ENCODE measurements at regions not wholly inside any gene's neighbourhood (a gene's known extent, or its start where the extent isn't known, plus 50 kb on each side); places are given as distances from the start of the nearest gene placed in this dataset.

DNA sequence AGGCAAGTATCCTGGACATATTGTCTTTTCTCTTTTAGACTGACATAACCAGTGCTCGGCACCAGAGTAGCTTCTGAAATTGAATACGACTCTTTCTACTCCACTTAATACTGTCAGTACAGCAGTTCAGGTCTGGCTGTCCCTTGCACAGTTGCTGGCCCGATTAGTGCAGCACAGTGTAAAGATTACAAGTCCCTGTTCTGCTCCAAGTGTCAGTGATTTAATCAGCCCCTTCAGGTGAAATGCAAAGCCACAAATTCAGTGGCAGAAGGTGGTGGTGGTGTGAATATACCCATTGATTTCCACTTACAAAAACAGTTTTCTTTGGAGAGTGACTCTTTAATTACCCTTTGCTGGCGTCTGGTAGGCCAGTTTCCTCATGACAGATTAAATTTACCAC, 545.4 kb downstream of the ADGRL2 start:
- DNase-seq (ENCODE audit: low read depth, low spot score): no peak
- no peak overlapping the region for H3K4me3 ChIP-seq (ENCODE audit: low read length)

DNA sequence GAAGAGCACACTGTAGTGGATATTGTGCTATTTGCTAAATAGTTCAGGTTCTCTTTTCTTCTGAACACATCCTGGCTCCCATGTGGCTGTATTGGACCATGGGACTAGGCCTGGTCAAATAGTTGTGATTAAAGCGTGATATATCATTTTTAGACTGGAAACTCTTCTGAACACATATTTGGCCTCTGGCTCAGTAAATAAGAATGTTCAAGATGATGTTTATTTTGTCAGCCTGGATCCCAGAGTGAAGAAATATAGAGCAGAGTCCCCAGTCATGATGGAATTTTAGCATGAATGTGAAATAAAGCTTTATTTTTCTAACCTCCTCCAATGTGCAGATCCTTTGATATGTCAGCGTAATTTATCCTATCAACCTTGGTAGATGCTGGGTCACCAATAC, 542.6 kb downstream of the ADGRL2 start:
- DNase-seq (ENCODE audit: low read depth, low spot score): no peak
- H3K4me3 ChIP-seq (ENCODE audit: low read length): no peak overlapping the region

DNA sequence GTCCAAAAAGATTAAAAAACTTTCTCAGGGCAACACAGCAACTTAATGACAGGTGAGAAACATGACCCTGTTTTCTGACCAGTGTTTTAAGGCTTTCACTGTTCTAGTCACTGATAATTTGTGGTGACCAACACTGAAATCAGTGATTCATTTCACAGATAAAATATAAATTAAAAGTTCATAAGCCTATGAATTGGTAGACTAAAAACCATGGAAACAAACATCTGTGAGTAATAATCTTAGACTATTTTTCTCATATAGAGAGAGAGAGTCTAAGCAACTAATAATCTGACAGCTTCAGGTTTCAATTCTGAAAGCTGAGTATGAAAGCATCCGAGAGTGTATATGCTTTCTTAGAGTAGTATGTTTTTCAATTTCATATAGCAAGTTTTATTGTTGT, 536.9 kb downstream of the ADGRL2 start:
- no peak overlapping the region for H3K4me3 ChIP-seq (ENCODE audit: low read length)
- no peak for DNase-seq (ENCODE audit: low read depth, low spot score)

DNA sequence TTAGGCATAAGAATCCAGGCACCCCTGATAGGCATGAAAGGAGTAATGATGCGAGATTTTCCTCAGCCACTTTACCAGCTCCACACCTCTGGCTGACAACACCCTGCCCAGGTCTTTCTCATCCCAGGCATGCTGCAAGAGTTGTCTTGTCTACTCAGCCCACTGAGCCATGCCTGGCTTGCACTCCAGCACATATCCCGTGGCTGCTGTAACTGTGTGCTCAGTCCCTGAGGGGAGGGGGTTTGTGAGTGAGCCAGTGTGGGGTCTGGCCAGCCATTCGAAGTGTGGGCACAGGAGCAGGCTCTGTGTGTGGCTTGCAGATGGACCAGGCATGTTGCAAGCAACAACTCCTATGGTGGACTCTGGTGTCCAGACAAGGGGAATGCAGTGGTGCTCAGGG, 529.6 kb downstream of the ADGRL2 start:
- no peak overlapping the region for H3K4me3 ChIP-seq (ENCODE audit: low read length)
- no peak for DNase-seq (ENCODE audit: low read depth, low spot score)

DNA sequence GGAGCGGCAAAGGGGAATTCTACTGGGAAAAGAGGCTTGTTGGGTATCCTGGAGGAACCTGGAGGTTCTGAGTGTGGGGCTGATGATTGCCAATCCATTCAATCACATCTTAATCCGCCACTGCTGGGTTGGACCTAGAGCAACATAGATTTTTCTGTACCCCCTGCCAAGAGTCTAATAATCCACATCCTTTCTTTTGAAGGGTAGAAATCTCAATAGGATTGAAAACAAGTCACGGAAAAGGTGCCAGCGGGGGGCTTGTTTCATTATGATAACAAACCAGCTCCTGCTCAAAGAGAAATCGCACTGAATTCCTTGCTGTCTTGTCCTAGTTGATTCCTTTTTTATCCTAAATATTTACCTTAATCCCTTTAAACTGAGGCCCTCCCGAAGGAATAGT, 528.5 kb downstream of the ADGRL2 start:
- no peak for DNase-seq (ENCODE audit: low read depth, low spot score)
- H3K4me3 ChIP-seq (ENCODE audit: low read length): no peak overlapping the region

DNA sequence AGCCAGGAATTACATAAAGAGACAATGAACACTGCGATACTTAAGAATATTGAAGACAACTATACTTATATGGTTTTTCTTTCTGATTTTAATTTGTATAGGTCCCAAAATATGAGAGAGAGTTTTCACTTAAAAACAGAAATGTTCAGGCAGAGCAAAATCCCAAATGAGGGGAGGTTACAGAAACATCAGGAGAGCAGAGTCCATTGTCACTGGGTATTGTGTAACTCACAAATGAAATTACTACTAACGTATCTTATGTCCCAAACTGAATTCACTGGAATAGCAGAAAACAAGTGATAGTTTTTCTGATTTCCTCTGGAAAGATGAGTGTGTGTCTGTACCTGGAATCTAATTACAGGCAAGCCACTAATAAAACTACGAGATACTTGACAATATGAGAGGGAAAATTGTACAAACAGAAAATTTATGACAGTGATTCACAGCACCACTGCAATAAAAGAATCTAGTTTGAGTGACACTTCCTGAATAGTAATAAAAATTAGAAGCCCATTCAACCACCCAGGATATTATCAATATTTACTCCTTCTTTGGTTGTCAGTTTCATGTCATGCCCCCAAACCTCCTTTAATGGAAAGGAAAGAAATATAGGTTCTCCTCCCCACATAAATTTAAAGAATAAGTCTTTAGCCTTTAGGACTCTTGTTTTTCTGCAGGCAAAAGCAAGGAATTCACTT, 522.6 kb downstream of the ADGRL2 start:
- no peak for DNase-seq (ENCODE audit: low read depth, low spot score)
- H3K4me3 ChIP-seq (ENCODE audit: low read length): no peak overlapping the region

DNA sequence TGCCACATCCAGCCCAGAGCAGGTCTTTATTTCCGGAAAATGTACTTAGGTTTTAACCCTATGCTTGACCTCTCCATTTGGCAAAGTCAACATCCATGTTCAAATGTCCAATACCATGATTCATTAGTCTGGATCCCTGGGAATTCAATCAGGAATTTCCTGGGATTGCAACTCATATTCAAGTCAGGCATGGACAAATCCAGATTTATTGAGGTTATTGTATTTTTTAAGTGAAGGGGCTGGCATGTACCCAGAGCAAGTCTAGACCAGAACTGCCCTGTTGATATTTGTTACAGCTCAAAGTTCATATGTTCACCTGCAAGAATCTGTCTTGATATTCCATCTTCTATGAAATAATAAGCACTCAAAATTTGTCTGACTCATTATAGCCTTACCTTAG, 521.1 kb downstream of the ADGRL2 start:
- DNase-seq (ENCODE audit: low read depth, low spot score): no peak

DNA sequence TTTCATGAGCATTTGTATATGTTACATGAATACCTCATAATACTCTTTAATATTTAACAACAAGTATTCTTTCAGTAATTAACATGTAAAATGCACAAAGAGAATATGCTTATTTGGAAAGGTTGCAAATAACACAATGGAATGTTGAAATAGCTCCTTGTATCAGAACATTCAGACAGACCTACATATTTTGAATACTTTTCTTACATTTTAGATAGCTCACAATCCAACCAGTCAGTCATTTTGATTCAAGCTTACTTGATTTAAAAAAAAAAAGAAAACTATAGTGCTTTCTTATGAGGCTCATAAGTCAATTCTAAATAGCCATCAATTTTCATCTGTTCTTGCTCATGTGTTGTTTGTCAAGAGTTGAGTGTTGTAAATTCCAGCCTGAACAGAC, 518.8 kb downstream of the ADGRL2 start:
- no peak for DNase-seq (ENCODE audit: low read depth, low spot score)

More for the DNA sequence above, 521.1 kb downstream of the ADGRL2 start:
- H3K4me3 ChIP-seq (ENCODE audit: low read length): no peak overlapping the region

DNA sequence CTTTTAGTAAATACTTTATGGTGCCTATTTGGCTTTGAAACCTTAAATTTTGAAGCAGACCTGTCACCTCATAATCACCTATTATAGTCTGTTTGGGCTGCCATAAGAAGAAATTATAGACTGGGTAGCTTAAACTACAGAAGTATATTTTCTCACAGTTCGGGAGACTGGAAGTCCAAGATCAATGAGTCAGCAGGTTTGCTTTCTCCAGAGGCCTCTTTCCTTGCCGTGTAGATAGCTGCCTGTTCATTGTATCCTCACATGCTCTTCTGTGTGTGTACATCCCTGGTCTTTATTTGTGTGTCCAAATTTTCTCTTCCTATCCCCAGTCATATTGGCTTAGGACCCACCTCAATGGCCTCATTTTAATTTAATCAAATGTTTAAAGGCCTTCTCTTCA, 518.2 kb downstream of the ADGRL2 start:
- no peak overlapping the region for H3K4me3 ChIP-seq (ENCODE audit: low read length)
- DNase-seq (ENCODE audit: low read depth, low spot score): no peak

More for the DNA sequence above, 518.8 kb downstream of the ADGRL2 start:
- no peak overlapping the region for H3K4me3 ChIP-seq (ENCODE audit: low read length)

DNA sequence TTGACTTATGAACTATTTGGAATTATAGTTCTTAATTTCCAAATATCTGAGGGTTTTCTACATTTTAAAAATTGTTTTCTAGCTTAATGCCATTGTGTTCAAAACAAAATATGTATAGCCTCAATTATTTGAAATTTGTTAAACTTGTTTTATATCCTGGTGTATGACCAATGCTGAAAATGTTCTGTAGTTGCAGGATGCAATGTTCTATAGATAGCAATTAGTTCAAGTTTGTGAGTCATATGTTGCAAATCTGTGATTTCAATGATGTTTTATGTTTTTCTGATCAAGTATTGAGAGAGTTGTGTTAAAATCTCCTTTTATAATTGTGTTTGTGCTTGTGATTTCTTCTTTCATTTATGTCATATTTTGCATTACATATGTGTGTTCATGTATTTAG, 517.5 kb downstream of the ADGRL2 start:
- DNase-seq (ENCODE audit: low read depth, low spot score): no peak
- no peak overlapping the region for H3K4me3 ChIP-seq (ENCODE audit: low read length)

DNA sequence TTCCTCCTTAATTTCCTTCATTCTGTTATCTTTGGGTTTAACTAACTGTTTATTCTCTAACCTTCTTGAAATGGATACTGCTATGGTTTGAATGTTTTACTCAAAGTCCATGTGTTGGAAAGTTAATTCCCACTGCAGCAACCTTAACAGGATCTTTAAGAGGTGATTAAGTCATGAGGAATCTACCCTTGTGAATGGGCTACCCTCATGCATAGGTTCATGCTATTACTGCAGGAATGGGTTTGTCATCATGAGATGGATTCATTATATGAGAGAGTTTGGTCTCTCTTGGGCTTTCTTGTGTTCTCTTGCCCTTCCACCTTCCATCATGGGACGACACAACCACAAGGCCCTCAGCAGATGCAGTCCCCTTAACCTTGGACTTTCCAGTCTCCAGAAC, 516.9 kb downstream of the ADGRL2 start:
- DNase-seq (ENCODE audit: low read depth, low spot score): no peak
- H3K4me3 ChIP-seq (ENCODE audit: low read length): no peak overlapping the region

DNA sequence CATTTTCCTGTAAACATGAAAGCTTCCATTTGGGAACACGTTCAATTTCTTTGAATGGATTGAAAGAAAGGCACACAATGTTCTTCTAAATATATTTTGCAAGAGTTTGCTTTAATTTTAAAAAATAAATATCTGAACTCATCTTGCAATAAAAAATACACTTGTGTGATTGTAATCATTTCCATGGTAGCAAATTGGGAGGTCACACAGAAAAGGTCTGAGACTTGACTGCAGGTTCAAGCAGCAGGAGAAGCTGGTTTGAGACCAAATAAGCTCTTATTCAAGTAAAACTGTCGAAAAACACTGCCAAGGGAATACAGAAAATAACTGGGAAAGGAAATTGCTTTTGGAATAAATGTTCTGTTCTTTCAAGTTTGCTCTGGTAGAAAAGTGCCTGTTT, 498.9 kb downstream of the ADGRL2 start:
- DNase-seq (ENCODE audit: low read depth, low spot score): no peak
- no peak overlapping the region for H3K4me3 ChIP-seq (ENCODE audit: low read length)

DNA sequence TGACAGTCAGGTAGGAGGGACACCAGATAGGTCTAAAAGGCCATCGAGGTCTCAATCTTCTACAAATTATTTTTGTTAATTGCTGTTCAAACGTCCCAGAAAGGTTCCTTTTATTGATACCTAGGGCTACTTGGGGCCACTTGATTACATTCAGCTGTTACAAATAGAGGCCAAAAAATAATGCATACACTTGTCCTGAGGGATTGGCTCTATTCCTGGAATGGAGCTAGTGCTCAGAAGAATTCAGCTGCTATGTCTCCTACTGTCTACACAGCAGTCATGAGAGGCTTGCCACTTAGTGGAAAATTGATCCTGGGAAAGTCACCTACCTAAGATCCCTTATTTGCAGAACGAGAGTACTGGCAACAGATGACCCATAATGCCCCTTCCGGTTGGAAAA, 498.3 kb downstream of the ADGRL2 start:
- H3K4me3 ChIP-seq (ENCODE audit: low read length): no peak overlapping the region
- DNase-seq (ENCODE audit: low read depth, low spot score): no peak

DNA sequence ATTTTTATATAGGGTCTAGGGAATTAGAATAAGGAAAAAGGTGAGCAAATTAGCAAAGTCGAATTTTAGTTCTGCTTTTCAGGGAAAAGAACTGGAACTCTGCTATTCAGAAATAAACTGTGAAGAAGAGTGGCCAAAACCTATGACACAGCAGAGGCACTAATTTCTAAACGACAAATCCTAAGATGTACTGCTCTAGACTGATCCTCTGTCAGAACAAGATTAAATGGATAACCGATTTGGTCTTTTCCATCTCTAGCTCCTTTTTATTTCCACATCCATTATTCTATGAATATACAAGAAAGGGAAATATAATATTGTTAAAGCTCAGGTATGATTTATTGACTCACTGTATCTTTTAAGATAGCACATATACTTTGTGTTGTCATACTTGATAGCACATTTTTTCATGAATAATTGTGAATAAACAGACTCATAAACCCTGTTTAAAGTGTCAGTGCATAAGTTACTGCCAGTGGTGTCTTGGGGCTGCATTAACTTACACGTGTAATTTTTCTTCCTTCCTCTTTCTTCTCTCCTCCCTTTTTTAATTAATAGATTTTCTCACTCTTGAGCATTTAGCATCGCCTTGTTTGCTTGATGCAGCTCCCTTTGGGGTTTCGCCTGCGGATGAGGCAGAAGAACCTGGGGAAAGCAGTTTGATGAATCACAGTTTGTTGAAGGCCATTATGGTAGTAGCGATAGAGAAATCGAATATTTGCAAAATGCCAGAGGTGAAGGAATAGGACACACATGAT, 496.6 kb downstream of the ADGRL2 start:
- no peak for DNase-seq (ENCODE audit: low read depth, low spot score)
- H3K4me3 ChIP-seq (ENCODE audit: low read length): no peak overlapping the region

DNA sequence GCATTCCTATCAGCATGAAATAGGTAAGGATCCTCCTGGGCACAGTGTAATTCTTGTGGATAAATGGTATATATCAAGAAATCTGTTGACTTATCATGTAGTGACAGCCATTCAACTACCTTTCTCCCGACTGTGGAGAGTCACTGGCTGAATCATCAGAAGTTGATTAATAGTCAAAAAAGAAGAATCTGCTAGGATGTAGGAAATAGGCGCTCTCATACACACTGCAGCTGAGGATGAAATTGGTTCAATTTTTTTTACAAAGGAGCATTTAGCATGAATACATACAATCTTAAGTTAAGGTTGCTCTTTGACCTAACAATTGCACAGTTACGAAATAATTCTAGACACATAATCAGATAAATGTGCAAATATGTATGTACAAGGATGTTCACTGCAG, 486.8 kb downstream of the ADGRL2 start:
- DNase-seq (ENCODE audit: low read depth, low spot score): no peak
- H3K4me3 ChIP-seq (ENCODE audit: low read length): no peak overlapping the region

DNA sequence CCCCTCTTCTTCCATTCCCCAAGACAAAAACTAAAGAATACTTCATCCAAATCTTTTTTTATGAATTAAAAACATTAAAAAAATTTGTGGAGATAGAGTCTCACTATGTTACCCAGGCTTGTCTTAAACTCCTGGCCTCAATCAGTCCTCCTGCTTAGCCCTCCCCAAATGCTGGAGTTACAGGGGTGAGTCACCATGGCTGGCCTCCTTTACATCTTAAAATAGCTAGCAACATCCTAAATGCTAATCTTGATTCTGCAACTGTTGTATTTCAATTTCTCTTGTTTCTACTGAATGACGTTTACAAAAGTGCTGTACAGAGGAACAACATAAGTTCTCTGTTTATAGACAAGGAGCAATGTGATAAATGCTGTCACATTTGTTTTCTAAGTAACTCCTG, 483.5 kb downstream of the ADGRL2 start:
- DNase-seq (ENCODE audit: low read depth, low spot score): no peak

DNA sequence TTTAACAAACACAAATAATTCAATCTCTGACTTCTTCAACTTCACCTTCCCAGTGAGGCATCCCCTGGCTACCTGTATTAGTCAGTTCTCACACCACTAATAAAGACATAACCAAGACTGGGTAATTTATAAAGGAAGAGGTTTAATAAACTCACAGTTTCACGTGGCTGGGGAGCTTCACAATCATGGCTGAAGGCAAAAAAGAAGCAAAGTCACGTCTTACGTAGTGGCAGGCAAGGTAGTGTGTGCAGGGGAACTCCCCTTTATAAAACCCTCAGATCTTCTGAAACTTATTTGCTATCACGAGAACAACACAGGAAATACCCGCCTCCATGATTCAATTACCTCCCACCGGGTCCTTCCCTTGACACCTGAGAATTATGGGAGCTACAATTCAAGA, 478.5 kb downstream of the ADGRL2 start:
- DNase-seq (ENCODE audit: low read depth, low spot score): no peak
- no peak overlapping the region for H3K4me3 ChIP-seq (ENCODE audit: low read length)

More for the DNA sequence above, 483.5 kb downstream of the ADGRL2 start:
- no peak overlapping the region for H3K4me3 ChIP-seq (ENCODE audit: low read length)

DNA sequence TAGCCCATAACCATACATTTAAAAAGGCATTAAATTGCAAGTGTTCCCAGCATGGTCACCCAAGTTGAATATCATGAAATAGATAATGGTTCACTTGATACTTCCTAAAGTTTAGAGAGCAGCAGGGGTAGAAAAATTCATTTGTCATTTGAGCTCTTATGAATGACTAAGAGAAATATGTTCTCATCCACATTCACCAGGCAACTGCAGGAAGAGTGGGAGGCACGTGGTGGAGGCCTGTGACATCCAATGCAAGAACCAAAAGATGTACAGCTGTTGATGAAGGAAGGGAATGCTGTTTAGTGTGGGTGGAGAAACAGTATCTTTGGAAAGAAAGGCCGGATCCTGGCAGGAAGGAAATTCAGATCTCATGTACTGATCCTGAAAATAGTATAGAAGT, 473.1 kb downstream of the ADGRL2 start:
- no peak for DNase-seq (ENCODE audit: low read depth, low spot score)
- H3K4me3 ChIP-seq (ENCODE audit: low read length): no peak overlapping the region

DNA sequence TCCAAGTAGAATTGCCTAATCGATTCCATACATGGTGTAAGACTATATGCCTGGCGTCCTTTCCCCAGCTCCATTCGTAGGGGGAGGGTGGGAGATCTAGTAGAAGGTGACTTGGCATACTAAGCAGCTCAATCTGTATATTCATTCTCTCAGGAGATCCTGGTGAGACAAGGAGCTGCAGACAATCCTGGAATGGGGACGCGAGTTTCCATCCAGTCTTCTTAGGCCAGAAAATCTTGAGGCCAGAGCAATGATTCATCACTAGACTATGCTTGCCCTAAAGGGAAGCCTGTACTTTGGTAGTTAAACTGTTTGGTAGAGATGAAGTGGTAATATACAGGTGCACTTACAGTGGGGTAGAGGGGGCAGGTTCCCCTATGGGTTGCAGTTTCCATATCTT, 468.7 kb downstream of the ADGRL2 start:
- DNase-seq (ENCODE audit: low read depth, low spot score): no peak
- H3K4me3 ChIP-seq (ENCODE audit: low read length): no peak overlapping the region

DNA sequence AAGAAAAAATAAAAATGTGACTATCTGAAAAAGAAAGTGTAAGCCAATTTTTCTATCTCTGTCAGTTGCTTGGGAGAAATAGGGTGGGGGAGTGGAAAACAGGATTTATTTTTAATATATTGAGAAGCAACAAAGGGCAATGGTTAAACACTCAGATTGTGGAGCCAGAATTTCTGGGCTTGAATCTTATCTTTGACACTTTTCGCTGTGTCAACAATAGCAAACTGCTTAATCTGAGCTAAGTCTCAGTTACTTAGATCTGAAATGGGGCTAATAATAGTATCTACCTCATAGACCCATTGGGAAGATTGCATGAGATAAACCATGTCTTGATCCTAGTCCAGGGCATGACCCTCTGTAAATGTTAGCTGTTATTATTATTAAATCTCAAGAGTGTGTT, 468.1 kb downstream of the ADGRL2 start:
- DNase-seq (ENCODE audit: low read depth, low spot score): no peak
- no peak overlapping the region for H3K4me3 ChIP-seq (ENCODE audit: low read length)

DNA sequence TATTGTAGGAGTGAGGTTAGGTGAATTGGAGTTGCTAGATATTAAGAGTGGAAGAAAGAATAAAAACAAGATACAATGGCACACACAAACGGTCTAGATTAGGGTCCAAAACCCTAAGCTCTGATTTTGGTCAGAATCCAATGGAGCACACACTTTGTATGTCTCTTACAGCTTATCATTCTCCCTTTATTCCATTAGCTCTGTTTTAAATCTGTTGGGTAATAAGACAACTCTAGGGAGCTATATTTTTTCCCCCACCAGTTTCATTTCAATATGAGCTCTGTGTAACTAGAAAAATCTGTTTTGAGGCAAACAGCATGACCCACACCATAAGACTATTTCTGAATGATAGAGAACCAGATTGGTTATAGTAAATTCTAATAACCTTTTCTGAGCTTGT, 465.6 kb downstream of the ADGRL2 start:
- H3K4me3 ChIP-seq (ENCODE audit: low read length): no peak overlapping the region
- DNase-seq (ENCODE audit: low read depth, low spot score): no peak
